MCF 10A (cell line): ENCODE measurements at regions not wholly inside any gene's neighbourhood (a gene's known extent, or its start where the extent isn't known, plus 50 kb on each side); places are given as distances from the start of the nearest gene placed in this dataset.

Source experiments
- BruUV-seq: library from RNA; stranded (reverse); fragments of 400-500 nt; replicated peaks from 2 replicates; lab custom pipeline; 2021; lab: Mats Ljungman, UMichigan
- CTCF ChIA-PET: fragments of 300-600 bp; sonication (Branson Sonifier 250); formaldehyde crosslinking; extraction: SDS; loops from one replicate; lab custom pipeline; 2021; ENCODE audit warnings: antibody characterized with exemption, inconsistent platforms; lab: Yijun Ruan, JAX
- POLR2A ChIA-PET: fragments of 300-600, 350-650 bp; sonication (Branson Sonifier 250); formaldehyde crosslinking; extraction: SDS; loops from one replicate; lab custom pipeline; 2020; ENCODE audit warnings: antibody characterized with exemption, inconsistent platforms; lab: Yijun Ruan, JAX
- DNase-seq: peaks from one replicate; pipeline ENCODE4 v3.0.0-alpha.2; 2018; ENCODE audit not compliant: unreplicated experiment
- H3K27ac Mint-ChIP-seq: one replicate; pipeline ENCODE4 v1.8.0; 2022; ENCODE audit warnings: mild to moderate bottlenecking, low read depth, mixed read lengths; ENCODE audit not compliant: unreplicated experiment
- H3K27me3 Mint-ChIP-seq: one replicate; pipeline ENCODE4 v1.8.0; 2022; ENCODE audit warnings: mixed read lengths; ENCODE audit not compliant: insufficient read depth, unreplicated experiment
- H3K36me3 Mint-ChIP-seq: one replicate; pipeline ENCODE4 v1.8.0; 2022; ENCODE audit warnings: mild to moderate bottlenecking, moderate library complexity, mixed read lengths; ENCODE audit not compliant: insufficient read depth, unreplicated experiment
- H3K4me1 Mint-ChIP-seq: one replicate; pipeline ENCODE4 v1.8.0; 2022; ENCODE audit warnings: mixed read lengths; ENCODE audit not compliant: insufficient read depth, unreplicated experiment
- H3K4me3 Mint-ChIP-seq: one replicate; pipeline ENCODE4 v1.8.0; 2022; ENCODE audit warnings: mild to moderate bottlenecking, moderate library complexity, mixed read lengths; ENCODE audit not compliant: unreplicated experiment
- H3K9me3 Mint-ChIP-seq: one replicate; pipeline ENCODE4 v1.8.0; 2022; ENCODE audit warnings: mixed read lengths; ENCODE audit not compliant: unreplicated experiment
- CTCF ChIP-seq: fragments of 200-600 bp; IDR thresholded peaks from one replicate; pipeline ENCODE4 v1.8.0; 2022; ENCODE audit warnings: antibody characterized with exemption, mild to moderate bottlenecking; ENCODE audit not compliant: unreplicated experiment
- intact Hi-C: fragments of 100-400 bp; cut with micrococcal nuclease; formaldehyde crosslinking; loops from 2 replicates; pipeline ENCODE4 v1.14.1; 2022

DNA sequence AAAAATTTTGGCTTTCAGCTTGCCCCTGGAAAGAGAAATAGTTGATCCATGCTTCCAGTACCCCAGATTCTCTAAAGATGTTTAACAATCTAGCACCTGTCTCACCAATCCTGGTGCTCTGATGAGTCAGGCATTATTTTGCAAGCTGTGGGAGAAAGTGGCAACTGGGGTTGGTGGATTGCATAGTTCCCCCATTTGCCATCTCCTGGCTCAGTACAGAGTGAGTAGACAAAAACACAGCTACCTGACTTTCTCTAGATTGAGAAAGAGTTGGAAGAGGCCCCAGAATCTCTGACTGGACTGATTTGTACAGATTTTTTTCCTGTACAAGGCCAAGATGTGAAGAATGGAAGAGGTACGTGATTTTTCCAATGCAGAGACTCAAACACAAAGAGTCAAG is 75.1 kb upstream of the NEGR1 start:
- Mint-ChIP-seq H3K27ac (peak overlapping the region; percentile 3), H3K27me3 (no peaks in the 10 kb centered on the region), H3K4me1 (peaks cover 12% of the 10 kb centered on the region), H3K9me3 (no peaks in the 10 kb centered on the region), H3K4me3 (no peak overlapping the region), H3K36me3 (no peaks in the 10 kb centered on the region)
- TF ChIP-seq CTCF: no peak
- peak; percentile 96 for DNase-seq
- BruUV-seq: no TSS peak
- POLR2A ChIA-PET: interaction anchor here (0.9 to 1.9 kb wide), 2 partner anchors 18 to 73 kb away, joined by 3 to 9 read pairs; no protein-coding TSS in a partner anchor
- intact Hi-C loops: loop anchor here (1.0 kb wide), 1 partner anchor 73 kb away; no protein-coding TSS in a partner anchor
- CTCF ChIA-PET: interaction anchor here (0.6 kb wide), 1 partner anchor 150 kb away, joined by 3 read pairs; no protein-coding TSS in a partner anchor

- ChIA-PET CTCF (no interaction called here), POLR2A (no interaction called here)
- no peak for TF ChIP-seq CTCF
- peaks cover 12% of the 10 kb centered on the region for H3K4me1 Mint-ChIP-seq
- intact Hi-C loops: no loop called here
- no peak overlapping the region for H3K27ac Mint-ChIP-seq
- DNase-seq: no peak
- no peaks in the 10 kb centered on the region for H3K27me3 Mint-ChIP-seq
- no peaks in the 10 kb centered on the region for H3K9me3 Mint-ChIP-seq
- no peak overlapping the region for H3K4me3 Mint-ChIP-seq
- no peaks in the 10 kb centered on the region for H3K36me3 Mint-ChIP-seq
- BruUV-seq: no TSS peak
These were observed 73.6 kb upstream of the NEGR1 start for GRCh38 chr1:72355899-72356298.

DNA sequence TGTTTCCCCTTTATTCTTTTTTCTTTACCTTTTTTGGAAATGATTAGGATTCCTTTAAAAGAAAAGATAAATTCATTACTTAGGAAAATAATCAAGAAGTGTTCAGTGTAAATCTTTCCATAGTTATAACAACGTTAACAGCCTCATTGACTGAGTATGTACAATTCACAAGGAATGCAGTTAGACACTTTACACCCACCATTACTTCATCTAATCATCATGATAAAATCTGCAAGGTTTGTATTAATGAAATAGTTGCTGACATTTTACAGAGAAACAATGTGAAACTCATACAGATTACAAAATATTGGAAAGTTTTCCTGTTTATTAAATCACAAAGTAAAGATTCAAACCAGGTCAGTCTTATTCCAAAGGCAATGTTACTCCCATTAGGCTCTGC is 59.3 kb upstream of the NEGR1 start:
- no peak for DNase-seq
- no peaks in the 10 kb centered on the region for H3K36me3 Mint-ChIP-seq
- intact Hi-C loops: no loop called here
- ChIA-PET POLR2A (no interaction called here), CTCF (no interaction called here)
- H3K4me1 Mint-ChIP-seq: no peaks in the 10 kb centered on the region
- no peak overlapping the region for H3K4me3 Mint-ChIP-seq
- H3K27ac Mint-ChIP-seq: no peak overlapping the region
- no peaks in the 10 kb centered on the region for H3K27me3 Mint-ChIP-seq
- no peak for TF ChIP-seq CTCF
- no peaks in the 10 kb centered on the region for H3K9me3 Mint-ChIP-seq
- BruUV-seq: no TSS peak

GRCh38 chr1:72336776-72337175 is 54.4 kb upstream of the NEGR1 start:
- Mint-ChIP-seq H3K4me1 (no peaks in the 10 kb centered on the region), H3K9me3 (no peaks in the 10 kb centered on the region), H3K4me3 (no peak overlapping the region), H3K27ac (no peak overlapping the region), H3K27me3 (no peaks in the 10 kb centered on the region), H3K36me3 (no peaks in the 10 kb centered on the region)
- intact Hi-C loops: no loop called here
- ChIA-PET POLR2A (no interaction called here), CTCF (no interaction called here)
- DNase-seq: no peak
- BruUV-seq: no TSS peak
- no peak for TF ChIP-seq CTCF
